BLaER1 (cell line): ENCODE measurements at regions not wholly inside any gene's neighbourhood (a gene's known extent, or its start where the extent isn't known, plus 50 kb on each side); places are given as distances from the start of the nearest gene placed in this dataset.

Experiments used
- H3K27ac ChIP-seq: shearing (Covaris generic); formaldehyde crosslinking; 2 replicates; pipeline ENCODE4 v1.8.1; 2022
- H3K27me3 ChIP-seq: shearing (Covaris generic); formaldehyde crosslinking; 2 replicates; pipeline ENCODE4 v1.8.1; 2022
- H3K36me3 ChIP-seq: shearing (Covaris generic); formaldehyde crosslinking; 2 replicates; pipeline ENCODE4 v1.8.1; 2022
- H3K4me1 ChIP-seq: shearing (Covaris generic); formaldehyde crosslinking; 2 replicates; pipeline ENCODE4 v1.8.1; 2022
- H3K4me2 ChIP-seq: shearing (Covaris generic); formaldehyde crosslinking; 2 replicates; pipeline ENCODE4 v1.8.1; 2022
- H3K4me3 ChIP-seq: shearing (Covaris generic); formaldehyde crosslinking; 2 replicates; pipeline ENCODE4 v1.8.1; 2022
- H3K9ac ChIP-seq: shearing (Covaris generic); formaldehyde crosslinking; 2 replicates; pipeline ENCODE4 v1.8.1; 2022
- H3K9me3 ChIP-seq: shearing (Covaris generic); formaldehyde crosslinking; 2 replicates; pipeline ENCODE4 v1.8.1; 2022
- H4K20me1 ChIP-seq: shearing (Covaris generic); formaldehyde crosslinking; 2 replicates; pipeline ENCODE4 v1.8.1; 2022
- Cebpa-rat ChIP-seq: shearing (Covaris generic); IDR thresholded peaks from 2 replicates; pipeline ENCODE4 v1.8.1; 2022

- no peak overlapping the region for H3K4me3 ChIP-seq
- no peaks in the 10 kb centered on the region for H3K9me3 ChIP-seq
- no peak for TF ChIP-seq Cebpa-rat
- H4K20me1 ChIP-seq = no peaks in the 10 kb centered on the region
- H3K4me1 ChIP-seq = no peaks in the 10 kb centered on the region
- H3K36me3 ChIP-seq = no peaks in the 10 kb centered on the region
- H3K27me3 ChIP-seq = no peaks in the 10 kb centered on the region
- no peak overlapping the region for H3K27ac ChIP-seq
- no peak overlapping the region for H3K4me2 ChIP-seq
- no peak overlapping the region for H3K9ac ChIP-seq
These were observed 330.2 kb upstream of the CHAC2 start for GRCh38 chr2:53437371-53437770.

DNA sequence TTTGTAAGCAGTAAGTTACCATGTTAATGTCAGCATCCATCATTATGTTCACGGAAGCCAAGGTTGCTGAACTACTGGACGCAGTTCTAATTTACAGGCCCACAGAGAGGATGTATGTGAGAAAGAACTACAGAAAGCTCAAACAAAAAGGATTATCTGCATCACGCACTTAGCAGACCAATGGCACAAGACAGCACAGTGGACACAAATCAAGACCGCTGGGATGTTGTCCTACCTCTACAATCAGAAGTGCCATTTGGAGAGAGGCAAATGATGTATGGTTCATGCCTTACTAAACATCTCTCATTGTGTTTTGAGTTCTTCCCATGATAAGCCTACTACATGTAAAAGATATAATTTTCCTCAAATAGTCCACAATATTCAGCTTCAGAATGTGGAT is 330.7 kb upstream of the CHAC2 start:
- H3K4me2 ChIP-seq = no peak overlapping the region

DNA sequence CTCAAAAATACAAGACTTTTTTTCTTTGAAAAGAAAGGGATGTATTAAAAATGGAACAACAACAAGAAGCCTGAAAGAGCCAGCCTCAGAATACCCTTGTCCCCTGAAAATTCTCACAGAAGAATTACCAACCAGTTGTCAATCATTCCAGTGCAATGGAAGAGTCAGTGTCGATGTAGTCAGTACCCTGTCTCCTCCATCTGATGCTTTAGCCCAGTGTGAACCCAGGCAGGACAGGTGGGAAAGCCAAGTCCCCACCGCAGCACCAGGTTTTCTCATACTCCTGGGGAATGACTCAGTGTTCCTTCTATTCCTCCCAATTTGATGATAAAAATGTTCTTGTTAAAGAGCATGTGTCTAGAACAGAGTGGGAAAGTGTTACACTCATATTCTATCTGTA is 332.0 kb upstream of the CHAC2 start:
- Histone ChIP-seq H3K4me1 (no peaks in the 10 kb centered on the region), H3K9ac (no peak overlapping the region), H4K20me1 (no peaks in the 10 kb centered on the region), H3K4me3 (no peak overlapping the region), H3K27me3 (no peaks in the 10 kb centered on the region), H3K36me3 (no peaks in the 10 kb centered on the region), H3K27ac (no peak overlapping the region), H3K9me3 (no peaks in the 10 kb centered on the region), H3K4me2 (no peak overlapping the region)
- TF ChIP-seq Cebpa-rat = no peak

More for the DNA sequence above, 330.7 kb upstream of the CHAC2 start:
- Histone ChIP-seq H4K20me1 (no peaks in the 10 kb centered on the region), H3K4me1 (no peaks in the 10 kb centered on the region), H3K27ac (no peak overlapping the region), H3K27me3 (no peaks in the 10 kb centered on the region), H3K4me3 (no peak overlapping the region), H3K9me3 (no peaks in the 10 kb centered on the region), H3K36me3 (no peaks in the 10 kb centered on the region), H3K9ac (no peak overlapping the region)
- no peak for TF ChIP-seq Cebpa-rat

DNA sequence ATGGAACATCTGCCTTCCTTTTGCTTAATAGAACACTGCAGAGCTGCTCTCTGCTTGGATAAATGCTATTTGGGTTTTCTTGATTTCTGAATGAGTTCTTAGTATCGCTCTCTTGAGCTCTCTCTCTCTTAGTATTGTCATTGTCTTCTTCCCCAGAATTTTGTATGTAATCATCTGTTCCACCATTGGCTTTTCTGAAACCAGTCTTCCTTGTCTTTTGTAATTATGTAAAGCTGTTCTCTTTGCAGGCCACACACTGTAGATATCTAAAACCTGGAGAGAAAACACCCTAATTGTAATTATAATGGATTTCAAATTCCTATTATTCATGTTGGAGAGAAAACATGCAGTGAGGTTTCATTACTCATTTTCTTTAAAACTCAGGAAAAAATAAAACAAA is 333.1 kb upstream of the CHAC2 start:
- Histone ChIP-seq H3K4me1 (no peaks in the 10 kb centered on the region), H3K36me3 (no peaks in the 10 kb centered on the region), H3K27ac (no peak overlapping the region), H4K20me1 (no peaks in the 10 kb centered on the region), H3K4me3 (no peak overlapping the region), H3K4me2 (no peak overlapping the region), H3K9me3 (no peaks in the 10 kb centered on the region), H3K27me3 (no peaks in the 10 kb centered on the region), H3K9ac (no peak overlapping the region)
- TF ChIP-seq Cebpa-rat = no peak

GRCh38 chr2:53432936-53433335 is 334.7 kb upstream of the CHAC2 start:
- H4K20me1 ChIP-seq = no peaks in the 10 kb centered on the region
- no peak overlapping the region for H3K4me3 ChIP-seq
- no peak for TF ChIP-seq Cebpa-rat
- no peak overlapping the region for H3K4me2 ChIP-seq
- H3K4me1 ChIP-seq = no peaks in the 10 kb centered on the region
- H3K27ac ChIP-seq = no peak overlapping the region
- no peak overlapping the region for H3K9ac ChIP-seq
- H3K9me3 ChIP-seq = no peaks in the 10 kb centered on the region
- no peaks in the 10 kb centered on the region for H3K36me3 ChIP-seq
- no peaks in the 10 kb centered on the region for H3K27me3 ChIP-seq

DNA sequence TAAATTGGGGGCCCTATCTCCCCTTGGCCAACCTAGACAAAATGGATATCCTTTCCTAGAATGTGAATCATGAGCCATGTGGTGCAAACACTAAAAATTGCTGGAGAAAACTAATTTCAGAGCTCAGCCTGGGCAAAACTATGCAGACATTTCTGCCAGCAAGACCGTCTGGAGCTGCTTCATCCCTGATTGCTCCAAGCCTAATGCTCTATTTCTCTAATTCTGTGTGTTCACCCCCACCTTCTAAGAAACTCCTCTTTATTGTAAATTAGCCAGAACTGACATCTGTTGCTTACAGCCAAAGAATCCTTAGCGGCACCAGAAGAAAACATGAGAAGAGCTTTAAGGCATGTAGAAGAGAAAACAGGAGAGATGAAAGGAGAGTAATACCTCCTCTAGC is 337.7 kb upstream of the CHAC2 start:
- no peak overlapping the region for H3K4me2 ChIP-seq
- no peaks in the 10 kb centered on the region for H3K27me3 ChIP-seq
- H3K9me3 ChIP-seq = no peaks in the 10 kb centered on the region
- H3K4me3 ChIP-seq = no peak overlapping the region
- no peaks in the 10 kb centered on the region for H4K20me1 ChIP-seq
- no peak overlapping the region for H3K9ac ChIP-seq
- TF ChIP-seq Cebpa-rat = no peak
- no peaks in the 10 kb centered on the region for H3K36me3 ChIP-seq
- H3K27ac ChIP-seq = no peak overlapping the region
- H3K4me1 ChIP-seq = peaks cover 5% of the 10 kb centered on the region

DNA sequence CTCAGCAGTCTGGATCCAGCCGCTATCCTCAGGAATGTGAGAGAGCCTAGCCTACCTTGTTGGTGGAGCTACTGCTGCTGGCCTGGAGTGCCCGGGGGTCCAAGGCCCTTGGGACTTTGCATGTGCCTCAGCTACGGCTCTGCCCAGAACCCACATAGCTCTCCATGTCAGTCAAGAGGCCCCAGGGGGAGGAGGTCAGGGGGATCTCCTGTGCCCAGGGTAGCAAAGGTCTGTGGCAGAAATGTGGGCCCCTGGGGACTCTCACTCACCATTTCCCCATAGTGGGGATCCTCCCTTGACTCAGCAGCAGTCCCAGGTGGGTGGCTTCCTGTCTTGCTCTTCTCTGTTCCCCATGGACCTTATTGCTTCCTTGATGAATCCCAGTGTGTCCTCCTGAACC is 342.7 kb upstream of the CHAC2 start:
- H3K9me3 ChIP-seq = no peaks in the 10 kb centered on the region
- no peaks in the 10 kb centered on the region for H3K36me3 ChIP-seq
- TF ChIP-seq Cebpa-rat = no peak
- H3K27me3 ChIP-seq = no peaks in the 10 kb centered on the region
- H3K9ac ChIP-seq = no peak overlapping the region
- peaks cover 12% of the 10 kb centered on the region for H3K4me1 ChIP-seq
- no peak overlapping the region; the same call in 1 of the 2 replicates for H3K27ac ChIP-seq
- H3K4me2 ChIP-seq = peak overlapping the region; percentile 61
- H4K20me1 ChIP-seq = no peaks in the 10 kb centered on the region
- no peak overlapping the region for H3K4me3 ChIP-seq

DNA sequence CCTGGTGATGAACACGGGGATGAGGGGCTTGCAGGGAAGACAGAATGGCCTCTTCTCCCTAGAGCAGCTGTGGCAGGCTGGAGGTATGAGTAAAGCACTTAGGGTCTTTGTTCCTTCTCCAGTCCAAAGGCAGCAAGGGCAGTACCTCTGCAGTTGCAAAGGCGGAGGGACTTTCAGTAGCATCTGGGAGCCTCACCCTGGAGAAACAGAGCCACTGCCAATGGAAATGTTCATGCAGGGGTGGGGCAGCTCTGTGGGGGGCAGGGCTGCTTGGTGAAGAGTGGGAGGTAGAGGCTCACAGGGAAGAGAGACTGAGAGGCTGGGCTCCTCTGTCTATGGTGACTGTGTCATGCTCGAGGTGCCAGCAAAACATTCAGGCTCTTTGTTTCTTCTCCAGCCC is 344.1 kb upstream of the CHAC2 start:
- TF ChIP-seq Cebpa-rat = no peak
- Histone ChIP-seq H3K9me3 (no peaks in the 10 kb centered on the region), H3K4me2 (no peak overlapping the region), H3K9ac (no peak overlapping the region), H3K27me3 (no peaks in the 10 kb centered on the region), H3K4me3 (no peak overlapping the region), H3K27ac (no peak overlapping the region), H3K36me3 (no peaks in the 10 kb centered on the region), H4K20me1 (no peaks in the 10 kb centered on the region), H3K4me1 (peaks cover 12% of the 10 kb centered on the region)

GRCh38 chr2:53422979-53423378 is 344.6 kb upstream of the CHAC2 start:
- H3K4me1 ChIP-seq = peaks cover 12% of the 10 kb centered on the region
- H3K27me3 ChIP-seq = no peaks in the 10 kb centered on the region
- H3K27ac ChIP-seq = no peak overlapping the region
- no peak overlapping the region for H3K9ac ChIP-seq
- no peak for TF ChIP-seq Cebpa-rat
- no peak overlapping the region for H3K4me2 ChIP-seq
- H3K4me3 ChIP-seq = no peak overlapping the region
- no peaks in the 10 kb centered on the region for H3K36me3 ChIP-seq
- H3K9me3 ChIP-seq = no peaks in the 10 kb centered on the region
- no peaks in the 10 kb centered on the region for H4K20me1 ChIP-seq

- Histone ChIP-seq H3K27ac (no peak overlapping the region), H3K27me3 (no peaks in the 10 kb centered on the region), H3K4me2 (no peak overlapping the region), H3K9me3 (0 out of 2 replicates have a peak, but pooled peaks cover 4% of the 10 kb centered on the region), H3K4me1 (no peaks in the 10 kb centered on the region), H3K9ac (no peak overlapping the region), H3K36me3 (no peaks in the 10 kb centered on the region), H3K4me3 (no peak overlapping the region), H4K20me1 (no peaks in the 10 kb centered on the region)
- no peak for TF ChIP-seq Cebpa-rat
These were observed 350.2 kb upstream of the CHAC2 start for GRCh38 chr2:53417385-53417784.

DNA sequence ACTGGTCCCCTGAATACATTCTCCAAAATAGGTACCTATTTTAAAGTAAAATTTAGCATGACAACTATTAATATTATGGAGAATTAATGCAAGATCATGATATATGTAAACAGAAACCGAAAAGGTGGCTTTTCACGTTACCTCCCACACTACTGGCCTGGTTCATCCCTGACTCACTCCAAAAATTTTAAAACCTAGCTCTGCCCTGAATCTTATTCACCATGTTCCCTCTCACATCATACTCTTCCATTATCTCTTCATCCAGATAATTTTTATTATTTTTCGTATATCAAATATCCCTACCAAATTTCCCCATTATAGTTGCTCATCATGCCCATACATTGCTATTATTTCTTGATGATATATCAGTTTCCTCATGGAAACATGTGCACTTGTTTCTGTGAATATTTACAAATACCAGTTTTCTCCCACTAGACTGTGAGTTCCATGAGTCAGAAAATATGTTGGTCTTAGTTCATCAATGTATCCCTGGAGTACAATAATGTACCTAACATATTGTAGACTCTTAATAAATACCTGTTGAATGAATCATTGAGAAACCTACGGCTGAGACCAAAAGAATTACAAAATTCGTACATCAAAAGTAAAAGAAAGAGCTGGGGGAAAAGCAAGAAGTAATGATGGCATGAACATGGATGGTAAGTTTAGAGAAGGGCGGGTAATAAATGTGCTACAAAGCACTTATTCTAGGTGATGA is 360.1 kb upstream of the CHAC2 start:
- Histone ChIP-seq H3K4me3 (no peak overlapping the region), H3K4me1 (no peaks in the 10 kb centered on the region), H3K27me3 (no peaks in the 10 kb centered on the region), H4K20me1 (no peaks in the 10 kb centered on the region), H3K27ac (no peak overlapping the region), H3K36me3 (no peaks in the 10 kb centered on the region), H3K4me2 (no peak overlapping the region), H3K9ac (no peak overlapping the region), H3K9me3 (no peaks in the 10 kb centered on the region)
- no peak for TF ChIP-seq Cebpa-rat
